ENCODE measurements at regions not wholly inside any gene's neighbourhood (a gene's known extent, or its start where the extent isn't known, plus 50 kb on each side); places are given as distances from the start of the nearest gene placed in this dataset.

GRCh38 chr2:34492561-34493455, 893.7 kb upstream of the FAM98A start:
- no peak for DNase-seq

DNA sequence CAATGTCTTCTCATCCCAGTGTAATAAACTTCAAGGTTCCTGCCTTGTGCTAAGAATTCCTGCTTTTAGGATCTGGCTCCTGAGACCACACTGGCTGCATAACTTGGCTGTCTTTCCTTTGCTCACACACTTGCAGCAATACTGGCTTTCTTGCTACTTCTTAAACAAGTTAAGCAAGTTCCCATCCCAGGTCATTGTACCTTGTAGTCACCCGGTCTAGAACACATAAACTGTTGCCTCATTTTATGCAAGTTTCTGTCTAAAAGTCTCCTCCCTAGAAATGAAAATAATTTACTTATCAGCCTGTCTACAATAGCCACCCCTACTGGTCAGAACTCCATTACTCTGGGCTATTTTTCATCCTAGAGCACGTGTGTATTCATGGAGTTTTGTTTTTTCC, 887.9 kb upstream of the FAM98A start:
- DNase-seq: no peak

DNA sequence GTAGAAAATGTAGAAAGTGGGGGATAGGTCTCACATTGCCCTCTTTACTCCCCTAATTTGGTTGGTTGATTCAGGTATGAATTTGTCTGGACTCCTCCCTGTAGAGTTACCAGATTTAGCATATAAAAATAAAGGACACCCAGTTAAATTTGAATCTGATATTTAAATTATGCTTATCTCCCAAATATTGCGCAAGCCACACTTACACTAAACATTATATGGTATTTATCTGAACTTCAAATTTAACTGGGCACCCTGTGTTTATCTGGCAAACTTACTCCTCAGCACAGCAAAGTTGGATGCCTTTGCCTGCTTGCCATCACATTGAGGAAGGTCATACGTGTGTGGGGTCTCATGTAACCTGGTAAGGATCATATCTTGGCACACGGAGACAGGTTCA, 882.4 kb upstream of the FAM98A start:
- no peak for DNase-seq

DNA sequence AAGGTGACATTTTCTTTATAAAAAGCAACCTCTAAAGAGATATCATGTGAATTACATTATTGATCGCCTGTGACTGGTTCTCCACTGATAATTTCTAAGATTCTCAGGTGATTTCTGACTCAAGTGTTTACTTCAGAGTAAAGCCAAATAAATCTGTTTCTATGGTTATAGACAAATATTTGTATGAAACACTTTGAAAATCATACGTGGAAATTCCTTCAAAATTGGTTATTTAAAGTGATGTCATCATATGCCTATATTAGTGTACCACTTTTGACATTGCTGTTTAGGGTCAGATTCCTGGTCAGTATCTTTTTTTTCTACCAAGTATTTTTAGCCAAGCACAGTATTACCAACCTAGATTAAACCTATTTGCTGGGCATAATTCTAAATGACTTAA, 881.3 kb upstream of the FAM98A start:
- DNase-seq: peak; percentile 17

GRCh38 chr2:34475156-34475555, 876.1 kb upstream of the FAM98A start:
- no peak for DNase-seq

- DNase-seq: no peak
These were observed 875.5 kb upstream of the FAM98A start for GRCh38 chr2:34474646-34475045.

DNA sequence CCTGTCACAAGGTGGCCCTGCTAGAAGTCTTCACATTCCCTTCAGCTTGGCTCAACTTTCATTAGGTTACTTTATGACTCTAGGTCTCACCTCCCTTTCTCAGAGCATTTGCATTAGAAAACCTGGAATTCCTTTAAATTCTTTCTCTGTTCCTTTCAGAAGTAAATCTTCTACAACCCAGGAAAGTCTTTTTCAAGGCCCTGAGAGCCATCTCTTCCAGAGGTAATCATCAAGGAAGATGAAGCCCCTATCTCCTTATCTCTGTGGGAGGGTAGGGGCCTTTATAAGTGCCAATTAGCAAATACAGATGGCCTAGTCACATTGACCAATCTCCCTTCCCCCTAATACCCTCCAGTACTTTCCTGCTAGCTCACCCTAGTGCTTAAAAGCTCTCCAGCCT, 848.0 kb upstream of the FAM98A start:
- no peak for DNase-seq

GRCh38 chr2:34423301-34423700, 824.2 kb upstream of the FAM98A start:
- DNase-seq: peak; percentile 26

- no peak for DNase-seq
These were observed 820.8 kb upstream of the FAM98A start for GRCh38 chr2:34419856-34420255.

GRCh38 chr2:34416856-34417255, 817.8 kb upstream of the FAM98A start:
- DNase-seq: no peak

- no peak for DNase-seq
These were observed 815.8 kb upstream of the FAM98A start for GRCh38 chr2:34414856-34415255.

- no peak for DNase-seq
These were observed 809.0 kb upstream of the FAM98A start for GRCh38 chr2:34408100-34408499.

- DNase-seq: no peak
These were observed 804.4 kb upstream of the FAM98A start for GRCh38 chr2:34403512-34403911.

- no peak for DNase-seq
These were observed 803.3 kb upstream of the FAM98A start for GRCh38 chr2:34402376-34402775.

DNA sequence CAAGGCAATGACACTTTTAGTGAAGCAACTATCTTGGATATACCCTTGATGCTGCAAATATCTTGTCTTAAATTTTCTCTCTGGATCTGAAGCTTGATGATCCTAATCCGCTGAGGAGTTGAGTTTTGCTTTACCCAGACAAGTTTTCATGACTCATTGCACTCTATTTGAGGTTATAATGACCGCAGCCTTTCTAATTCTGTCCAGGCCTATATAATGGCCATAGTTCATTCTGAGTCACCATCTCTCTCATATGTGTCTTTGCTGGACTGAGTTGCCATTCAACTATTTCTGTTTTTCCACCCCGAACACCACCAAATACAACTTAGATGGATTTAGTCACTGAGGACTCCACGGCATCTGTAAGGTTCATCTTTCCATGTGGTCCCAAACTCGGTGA, 802.1 kb upstream of the FAM98A start:
- no peak for DNase-seq

GRCh38 chr2:34388446-34388845, 789.3 kb upstream of the FAM98A start:
- no peak for DNase-seq

DNA sequence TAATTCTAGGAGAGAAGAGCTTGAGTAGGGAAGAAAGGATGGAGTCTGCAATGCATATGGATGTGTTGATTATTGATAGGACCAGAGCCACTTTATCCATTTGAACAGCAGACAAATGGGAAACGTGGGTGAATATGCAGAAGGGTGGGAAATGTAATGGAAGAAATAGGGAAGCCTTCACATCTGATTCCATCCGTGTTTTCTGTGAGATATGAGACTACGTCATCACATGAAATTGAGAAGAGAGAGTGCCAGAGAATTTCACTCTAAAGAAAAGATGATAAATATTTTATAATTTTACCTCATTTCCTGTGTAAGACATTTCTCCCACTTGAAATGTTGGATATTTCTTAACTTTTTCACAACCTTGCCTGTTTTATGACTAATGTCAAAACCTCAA, 788.4 kb upstream of the FAM98A start:
- DNase-seq: no peak

DNA sequence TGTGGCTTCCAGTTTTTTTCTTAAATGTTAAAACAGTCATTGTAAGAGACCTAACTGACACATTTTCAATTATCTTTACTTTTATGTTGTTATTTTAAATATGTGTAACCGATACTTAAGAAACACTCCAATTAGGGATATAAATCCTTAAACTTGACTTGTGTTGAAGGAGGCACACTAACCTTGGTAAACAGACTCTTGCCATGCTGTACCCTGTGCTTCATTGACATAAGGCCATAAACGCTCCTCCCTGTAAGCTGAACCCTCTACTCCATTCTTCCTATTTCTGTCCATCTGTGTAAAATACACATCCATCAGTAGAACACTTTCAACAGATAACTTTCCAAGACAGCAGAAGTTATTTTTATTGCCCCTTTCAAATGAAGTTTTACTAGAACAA, 780.5 kb upstream of the FAM98A start:
- DNase-seq: no peak

DNA sequence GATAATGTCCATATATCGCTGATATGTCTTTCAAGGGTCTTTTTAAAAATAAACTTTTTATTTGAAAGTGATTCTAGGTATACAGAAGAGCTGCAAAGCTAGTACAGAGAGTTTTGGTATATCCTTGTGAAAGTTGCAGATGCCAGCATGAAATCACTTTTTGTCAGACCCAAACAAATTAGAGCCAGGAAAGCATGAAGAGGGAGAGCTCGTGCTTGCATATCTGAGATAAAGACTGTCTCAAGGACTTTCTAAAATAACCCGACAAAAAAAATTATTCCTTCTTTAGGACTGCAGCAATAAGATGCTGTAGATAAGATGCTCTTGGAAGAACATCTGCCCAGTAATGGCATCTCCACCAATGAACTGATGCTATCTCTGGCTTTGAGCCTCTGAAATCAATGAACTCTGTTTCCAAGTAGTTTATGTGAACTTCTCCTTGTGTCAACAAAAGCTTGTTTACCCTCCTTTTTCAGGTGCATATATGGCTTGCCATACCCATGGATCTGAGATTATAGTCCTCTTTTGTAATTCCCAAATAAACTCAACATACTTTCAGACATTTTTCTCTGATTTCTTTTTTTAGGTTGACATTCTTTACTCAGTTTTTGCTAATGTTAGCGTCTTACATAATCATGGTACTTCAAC, 774.6 kb upstream of the FAM98A start:
- DNase-seq: peak; percentile 4

GRCh38 chr2:34372967-34373366, 773.9 kb upstream of the FAM98A start:
- no peak for DNase-seq

- no peak for DNase-seq
These were observed 772.6 kb upstream of the FAM98A start for GRCh38 chr2:34371711-34372110.

DNA sequence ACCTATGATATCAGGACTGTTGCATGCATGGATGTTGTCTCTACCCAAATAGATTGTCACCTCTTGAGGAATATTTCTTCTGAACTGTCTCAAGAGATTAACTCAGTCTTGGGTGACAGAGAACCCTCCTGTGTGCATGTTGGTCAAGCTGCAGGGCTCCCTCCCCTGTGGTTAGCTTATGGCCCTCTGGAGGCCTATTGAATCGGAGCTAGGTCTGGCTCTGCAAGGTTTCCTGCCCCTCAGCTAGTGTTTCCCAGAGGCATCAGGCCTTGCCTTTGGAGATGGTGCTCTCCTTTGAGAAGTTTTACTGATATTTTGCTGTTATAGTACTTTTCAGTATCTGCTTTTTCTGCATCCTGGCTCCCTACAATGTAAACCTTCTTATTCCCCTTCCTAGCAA, 769.2 kb upstream of the FAM98A start:
- DNase-seq: no peak

DNA sequence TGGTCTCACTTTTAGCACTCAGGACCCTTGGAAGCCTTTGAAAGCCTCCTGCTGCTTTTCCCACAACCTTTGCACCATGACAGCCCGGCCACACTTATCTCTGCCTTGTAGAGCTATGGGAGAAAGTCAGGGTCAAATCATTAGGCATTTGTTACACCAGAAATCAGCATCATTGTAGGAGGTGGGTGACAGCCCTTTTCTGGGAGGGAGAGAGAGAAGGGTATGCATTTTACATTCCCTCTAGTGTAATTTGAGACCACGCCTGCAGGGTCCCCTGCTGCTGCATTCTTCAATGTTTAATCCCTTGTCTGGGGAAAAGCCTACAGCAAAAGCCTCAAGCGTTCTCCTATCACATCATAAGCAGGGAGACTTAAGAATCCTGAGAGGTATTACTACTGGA, 766.8 kb upstream of the FAM98A start:
- DNase-seq: no peak

DNA sequence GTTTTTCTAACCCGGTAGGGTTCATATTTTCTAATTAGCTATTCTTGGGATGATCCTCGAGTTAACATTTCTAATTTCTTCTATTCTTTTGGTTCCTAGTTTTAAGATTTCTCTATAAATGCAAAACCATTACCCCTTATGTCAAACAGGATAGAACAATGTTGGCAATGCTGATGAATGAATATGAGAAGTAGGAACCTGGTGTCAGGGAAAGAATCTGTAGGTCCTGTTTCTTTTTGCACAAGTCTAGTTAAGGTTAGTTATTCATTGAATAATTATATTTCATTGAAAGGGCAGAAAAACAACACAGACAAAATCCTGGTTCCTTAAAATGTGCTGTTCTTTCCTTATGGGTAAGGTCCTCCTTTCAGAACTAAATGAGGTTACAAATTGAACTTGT, 766.4 kb upstream of the FAM98A start:
- DNase-seq: no peak
